K562 (cell line): ENCODE measurements at regions not wholly inside any gene's neighbourhood (a gene's known extent, or its start where the extent isn't known, plus 50 kb on each side); places are given as distances from the start of the nearest gene placed in this dataset.

Source experiments
- CBX8 ChIP-seq: fragments of 200-600 bp; sonication (generic); IDR thresholded peaks from 2 replicates; pipeline ENCODE4 v1.6.1; 2012; ENCODE audit warnings: borderline replicate concordance, mixed run types, low read depth, mild to moderate bottlenecking, moderate library complexity, mixed read lengths, low read length, control low read depth, inconsistent platforms; ENCODE audit not compliant: poor library complexity, severe bottlenecking; ENCODE audit errors: extremely low read depth
- NFATC3 ChIP-seq: fragments of 450-650 bp; IDR thresholded peaks from 2 replicates; pipeline ENCODE4 v1.6.1; 2017; ENCODE audit warnings: mild to moderate bottlenecking
- SMAD3 ChIP-seq: fragments of 450-650 bp; formaldehyde crosslinking; conservative IDR thresholded peaks from 2 replicates; pipeline ENCODE4 v1.4.0; 2020; ENCODE audit warnings: mild to moderate bottlenecking
- SRSF9 ChIP-seq: fragments of 200-400 bp; formaldehyde crosslinking; IDR thresholded peaks from 2 replicates; pipeline ENCODE4 v1.6.1; 2017; ENCODE audit warnings: low read depth, low read length, borderline replicate concordance
- U2AF1 ChIP-seq: fragments of 200-400 bp; formaldehyde crosslinking; optimal IDR thresholded peaks from 2 replicates; pipeline ENCODE3; 2017; ENCODE audit warnings: mild to moderate bottlenecking, low read depth, low read length, moderate library complexity
- ZNF311 ChIP-seq: fragments of 250-450 bp; sonication (Bioruptor Pico); IDR thresholded peaks from 2 replicates; pipeline ENCODE4 v1.4.0; 2020; ENCODE audit warnings: mild to moderate bottlenecking, moderate library complexity
- TF ChIP-seq, protein P1 (sequence below): sonication (generic); formaldehyde crosslinking; IDR thresholded peaks from 2 replicates; pipeline ENCODE4 v1.8.1; 2022; ENCODE audit warnings: missing genetic modification reagents
- TF ChIP-seq, protein P2 (sequence below): sonication (generic); formaldehyde crosslinking; IDR thresholded peaks from 2 replicates; pipeline ENCODE4 v1.8.0; 2022; ENCODE audit warnings: mild to moderate bottlenecking, missing genetic modification reagents
- TF ChIP-seq, protein P3 (sequence below): sonication (generic); IDR thresholded peaks from 2 replicates; pipeline ENCODE4 v1.6.1; 2016
- TF ChIP-seq, protein P4 (sequence below): IDR thresholded peaks from 3 replicates; pipeline ENCODE4 v1.6.1; 2011; ENCODE audit warnings: borderline replicate concordance, mild to moderate bottlenecking; ENCODE audit not compliant: insufficient read length, insufficient read depth
- TF ChIP-seq, protein P5 (sequence below), 2 experiments: fragments of 450-650 bp in 1 of 2; sonication (generic) in 1 of 2; formaldehyde crosslinking in 1 of 2; IDR thresholded peaks; 2 replicates each; pipeline versions ENCODE4 v1.7.1 to v1.9.0; 2016 to 2022; ENCODE audit warnings: inconsistent platforms in 1 of 2, mild to moderate bottlenecking in 1 of 2, missing genetic modification reagents in 1 of 2

DNA sequence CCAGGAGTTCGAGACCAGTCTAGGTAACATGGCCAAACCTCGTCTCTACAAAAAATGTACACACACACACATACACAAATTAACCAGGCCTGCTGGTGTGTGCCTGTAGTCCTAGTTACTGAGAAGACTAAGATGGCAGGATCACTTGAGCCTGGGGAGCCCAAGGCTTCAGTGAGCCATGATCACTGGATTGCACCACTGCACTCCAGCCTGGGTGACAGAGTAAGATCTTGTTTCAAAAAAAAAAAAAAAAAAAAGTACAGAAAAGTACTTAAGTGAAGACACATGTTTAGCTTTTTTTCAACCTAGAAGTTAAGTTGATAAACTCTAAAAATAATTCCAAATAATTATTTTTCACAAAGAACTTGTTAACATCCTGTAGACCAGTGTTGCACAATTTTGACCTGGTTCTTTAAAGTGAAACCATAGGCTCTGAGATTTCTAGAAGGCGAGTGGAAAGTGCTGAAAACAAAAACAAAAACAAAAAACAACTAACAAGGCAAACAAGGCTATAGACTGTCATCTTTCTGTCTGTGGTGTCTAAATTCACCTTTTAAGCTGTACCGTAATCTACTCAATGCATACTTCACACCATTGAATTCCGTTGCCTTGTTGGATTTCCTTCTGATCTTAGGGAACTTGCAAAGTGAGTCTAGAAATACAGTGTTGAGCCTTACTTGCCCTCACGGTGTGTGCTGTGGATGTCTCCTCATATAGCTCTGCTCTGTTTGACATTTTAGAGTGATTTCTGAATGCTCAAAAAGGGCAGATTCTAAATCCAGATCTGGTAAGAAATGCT, 63.5 kb downstream of the CHST2 start (continued):
- TF ChIP-seq U2AF1 (no peak), SRSF9 (no peak), SMAD3 (no peak), CBX8 (no peak), ZNF311 (no peak), NFATC3 (no peak)
- TF ChIP-seq, protein P1, sequence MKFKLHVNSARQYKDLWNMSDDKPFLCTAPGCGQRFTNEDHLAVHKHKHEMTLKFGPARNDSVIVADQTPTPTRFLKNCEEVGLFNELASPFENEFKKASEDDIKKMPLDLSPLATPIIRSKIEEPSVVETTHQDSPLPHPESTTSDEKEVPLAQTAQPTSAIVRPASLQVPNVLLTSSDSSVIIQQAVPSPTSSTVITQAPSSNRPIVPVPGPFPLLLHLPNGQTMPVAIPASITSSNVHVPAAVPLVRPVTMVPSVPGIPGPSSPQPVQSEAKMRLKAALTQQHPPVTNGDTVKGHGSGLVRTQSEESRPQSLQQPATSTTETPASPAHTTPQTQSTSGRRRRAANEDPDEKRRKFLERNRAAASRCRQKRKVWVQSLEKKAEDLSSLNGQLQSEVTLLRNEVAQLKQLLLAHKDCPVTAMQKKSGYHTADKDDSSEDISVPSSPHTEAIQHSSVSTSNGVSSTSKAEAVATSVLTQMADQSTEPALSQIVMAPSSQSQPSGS (CRISPR knock-in tag) = no peak
- TF ChIP-seq, protein P2, sequence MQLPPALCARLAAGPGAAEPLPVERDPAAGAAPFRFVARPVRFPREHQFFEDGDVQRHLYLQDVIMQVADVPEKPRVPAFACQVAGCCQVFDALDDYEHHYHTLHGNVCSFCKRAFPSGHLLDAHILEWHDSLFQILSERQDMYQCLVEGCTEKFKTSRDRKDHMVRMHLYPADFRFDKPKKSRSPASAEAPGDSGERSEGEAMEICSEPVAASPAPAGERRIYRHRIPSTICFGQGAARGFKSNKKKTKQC = no peak
- TF ChIP-seq, protein P3, sequence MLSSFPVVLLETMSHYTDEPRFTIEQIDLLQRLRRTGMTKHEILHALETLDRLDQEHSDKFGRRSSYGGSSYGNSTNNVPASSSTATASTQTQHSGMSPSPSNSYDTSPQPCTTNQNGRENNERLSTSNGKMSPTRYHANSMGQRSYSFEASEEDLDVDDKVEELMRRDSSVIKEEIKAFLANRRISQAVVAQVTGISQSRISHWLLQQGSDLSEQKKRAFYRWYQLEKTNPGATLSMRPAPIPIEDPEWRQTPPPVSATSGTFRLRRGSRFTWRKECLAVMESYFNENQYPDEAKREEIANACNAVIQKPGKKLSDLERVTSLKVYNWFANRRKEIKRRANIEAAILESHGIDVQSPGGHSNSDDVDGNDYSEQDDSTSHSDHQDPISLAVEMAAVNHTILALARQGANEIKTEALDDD = peak; percentile 13; the same call in 1 of the 2 replicates
- TF ChIP-seq, protein P4, sequence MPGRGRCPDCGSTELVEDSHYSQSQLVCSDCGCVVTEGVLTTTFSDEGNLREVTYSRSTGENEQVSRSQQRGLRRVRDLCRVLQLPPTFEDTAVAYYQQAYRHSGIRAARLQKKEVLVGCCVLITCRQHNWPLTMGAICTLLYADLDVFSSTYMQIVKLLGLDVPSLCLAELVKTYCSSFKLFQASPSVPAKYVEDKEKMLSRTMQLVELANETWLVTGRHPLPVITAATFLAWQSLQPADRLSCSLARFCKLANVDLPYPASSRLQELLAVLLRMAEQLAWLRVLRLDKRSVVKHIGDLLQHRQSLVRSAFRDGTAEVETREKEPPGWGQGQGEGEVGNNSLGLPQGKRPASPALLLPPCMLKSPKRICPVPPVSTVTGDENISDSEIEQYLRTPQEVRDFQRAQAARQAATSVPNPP = no peak
- TF ChIP-seq, protein P5, sequence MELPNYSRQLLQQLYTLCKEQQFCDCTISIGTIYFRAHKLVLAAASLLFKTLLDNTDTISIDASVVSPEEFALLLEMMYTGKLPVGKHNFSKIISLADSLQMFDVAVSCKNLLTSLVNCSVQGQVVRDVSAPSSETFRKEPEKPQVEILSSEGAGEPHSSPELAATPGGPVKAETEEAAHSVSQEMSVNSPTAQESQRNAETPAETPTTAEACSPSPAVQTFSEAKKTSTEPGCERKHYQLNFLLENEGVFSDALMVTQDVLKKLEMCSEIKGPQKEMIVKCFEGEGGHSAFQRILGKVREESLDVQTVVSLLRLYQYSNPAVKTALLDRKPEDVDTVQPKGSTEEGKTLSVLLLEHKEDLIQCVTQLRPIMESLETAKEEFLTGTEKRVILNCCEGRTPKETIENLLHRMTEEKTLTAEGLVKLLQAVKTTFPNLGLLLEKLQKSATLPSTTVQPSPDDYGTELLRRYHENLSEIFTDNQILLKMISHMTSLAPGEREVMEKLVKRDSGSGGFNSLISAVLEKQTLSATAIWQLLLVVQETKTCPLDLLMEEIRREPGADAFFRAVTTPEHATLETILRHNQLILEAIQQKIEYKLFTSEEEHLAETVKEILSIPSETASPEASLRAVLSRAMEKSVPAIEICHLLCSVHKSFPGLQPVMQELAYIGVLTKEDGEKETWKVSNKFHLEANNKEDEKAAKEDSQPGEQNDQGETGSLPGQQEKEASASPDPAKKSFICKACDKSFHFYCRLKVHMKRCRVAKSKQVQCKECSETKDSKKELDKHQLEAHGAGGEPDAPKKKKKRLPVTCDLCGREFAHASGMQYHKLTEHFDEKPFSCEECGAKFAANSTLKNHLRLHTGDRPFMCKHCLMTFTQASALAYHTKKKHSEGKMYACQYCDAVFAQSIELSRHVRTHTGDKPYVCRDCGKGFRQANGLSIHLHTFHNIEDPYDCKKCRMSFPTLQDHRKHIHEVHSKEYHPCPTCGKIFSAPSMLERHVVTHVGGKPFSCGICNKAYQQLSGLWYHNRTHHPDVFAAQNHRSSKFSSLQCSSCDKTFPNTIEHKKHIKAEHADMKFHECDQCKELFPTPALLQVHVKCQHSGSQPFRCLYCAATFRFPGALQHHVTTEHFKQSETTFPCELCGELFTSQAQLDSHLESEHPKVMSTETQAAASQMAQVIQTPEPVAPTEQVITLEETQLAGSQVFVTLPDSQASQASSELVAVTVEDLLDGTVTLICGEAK (IDR thresholded peaks at IDR 0.05) = 0 out of 2 replicates have a peak, but pooled peaks have one; percentile 18
- TF ChIP-seq, protein P5 (CRISPR knock-in tag; IDR thresholded peaks at IDR 0.05) = no peak
